GM21528 (cell line): ENCODE measurements at regions not wholly inside any gene's neighbourhood (a gene's known extent, or its start where the extent isn't known, plus 50 kb on each side); places are given as distances from the start of the nearest gene placed in this dataset.
A peak's percentile ranks its signal among the peaks of the same experiment; 100 is the strongest.
"Not testable (repeated sequence)": the region's sequence is repeated elsewhere in the genome, so short reads cannot be mapped to it uniquely, and the experiment has no call there.

Experiments used
- ATAC-seq: cut with Tn5 transposase; IDR thresholded peaks from one replicate; pipeline ENCODE4 v1.9.1; 2021; ENCODE audit warnings: mild to moderate bottlenecking, moderate library complexity; ENCODE audit not compliant: unreplicated experiment, low FRiP score

- not testable (repeated sequence) for ATAC-seq
These were observed 413.3 kb downstream of the HACE1 start for GRCh38 chr6:104446101-104447080.

- ATAC-seq = no peak
These were observed 425.2 kb downstream of the HACE1 start for GRCh38 chr6:104434519-104434918.

- peak; percentile 52 for ATAC-seq
These were observed 428.6 kb downstream of the HACE1 start for GRCh38 chr6:104431096-104431495.

- no peak for ATAC-seq
These were observed 431.5 kb downstream of the HACE1 start for GRCh38 chr6:104428184-104428583.

- no peak for ATAC-seq
These were observed 436.0 kb downstream of the HACE1 start for GRCh38 chr6:104423691-104424090.

- ATAC-seq = no peak
These were observed 438.1 kb downstream of the HACE1 start for GRCh38 chr6:104421650-104422049.

GRCh38 chr6:104418839-104419238, 440.9 kb downstream of the HACE1 start:
- ATAC-seq = no peak

- no peak for ATAC-seq
These were observed 441.6 kb downstream of the HACE1 start for GRCh38 chr6:104418125-104418524.

- no peak for ATAC-seq
These were observed 445.0 kb downstream of the HACE1 start for GRCh38 chr6:104414723-104415122.

GRCh38 chr6:104413767-104414166, 446.0 kb downstream of the HACE1 start:
- ATAC-seq = no peak

GRCh38 chr6:104411302-104411701, 448.4 kb downstream of the HACE1 start:
- ATAC-seq = no peak

GRCh38 chr6:104409913-104410312, 449.8 kb downstream of the HACE1 start:
- no peak for ATAC-seq

- ATAC-seq = no peak
These were observed 451.8 kb downstream of the HACE1 start for GRCh38 chr6:104407957-104408356.

GRCh38 chr6:104404377-104404776, 455.3 kb downstream of the HACE1 start:
- no peak for ATAC-seq

- ATAC-seq = no peak
These were observed 457.1 kb downstream of the HACE1 start for GRCh38 chr6:104402572-104402971.

- no peak for ATAC-seq
These were observed 457.8 kb downstream of the HACE1 start for GRCh38 chr6:104401926-104402325.

GRCh38 chr6:104400844-104401243, 458.9 kb downstream of the HACE1 start:
- no peak for ATAC-seq

GRCh38 chr6:104396077-104396476, 463.6 kb downstream of the HACE1 start:
- no peak for ATAC-seq

- ATAC-seq = no peak
These were observed 477.8 kb downstream of the HACE1 start for GRCh38 chr6:104381907-104382306.

GRCh38 chr6:104365451-104366234, 494.1 kb downstream of the HACE1 start:
- no peak for ATAC-seq

GRCh38 chr6:104357928-104358327, 501.8 kb downstream of the HACE1 start:
- no peak for ATAC-seq
